ENCODE measurements at regions not wholly inside any gene's neighbourhood (a gene's known extent, or its start where the extent isn't known, plus 50 kb on each side); places are given as distances from the start of the nearest gene placed in this dataset.
"Not testable (repeated sequence)": the region's sequence is repeated elsewhere in the genome, so short reads cannot be mapped to it uniquely, and the experiment has no call there.

DNA sequence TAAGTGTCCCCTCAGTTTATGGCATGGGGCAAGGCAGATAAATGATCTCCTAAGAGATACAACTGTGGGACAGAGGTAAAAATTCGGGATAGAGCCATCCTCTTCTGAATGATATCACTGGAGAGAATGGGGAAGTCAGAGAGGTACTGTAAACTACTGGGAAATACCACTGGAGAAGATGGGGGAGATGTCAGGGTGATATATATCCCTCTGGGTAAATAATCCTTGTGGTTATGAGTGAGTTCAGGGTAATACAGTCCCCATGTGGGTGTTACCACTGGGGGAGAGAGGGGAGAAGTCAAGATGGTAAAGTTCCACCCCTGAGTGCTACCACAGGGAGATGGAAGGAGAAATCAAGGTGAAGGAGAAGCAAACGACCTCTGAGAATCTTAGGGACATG is 63.9 kb upstream of the ZNF81 start (continued):
- TF ChIP-seq, protein P1, sequence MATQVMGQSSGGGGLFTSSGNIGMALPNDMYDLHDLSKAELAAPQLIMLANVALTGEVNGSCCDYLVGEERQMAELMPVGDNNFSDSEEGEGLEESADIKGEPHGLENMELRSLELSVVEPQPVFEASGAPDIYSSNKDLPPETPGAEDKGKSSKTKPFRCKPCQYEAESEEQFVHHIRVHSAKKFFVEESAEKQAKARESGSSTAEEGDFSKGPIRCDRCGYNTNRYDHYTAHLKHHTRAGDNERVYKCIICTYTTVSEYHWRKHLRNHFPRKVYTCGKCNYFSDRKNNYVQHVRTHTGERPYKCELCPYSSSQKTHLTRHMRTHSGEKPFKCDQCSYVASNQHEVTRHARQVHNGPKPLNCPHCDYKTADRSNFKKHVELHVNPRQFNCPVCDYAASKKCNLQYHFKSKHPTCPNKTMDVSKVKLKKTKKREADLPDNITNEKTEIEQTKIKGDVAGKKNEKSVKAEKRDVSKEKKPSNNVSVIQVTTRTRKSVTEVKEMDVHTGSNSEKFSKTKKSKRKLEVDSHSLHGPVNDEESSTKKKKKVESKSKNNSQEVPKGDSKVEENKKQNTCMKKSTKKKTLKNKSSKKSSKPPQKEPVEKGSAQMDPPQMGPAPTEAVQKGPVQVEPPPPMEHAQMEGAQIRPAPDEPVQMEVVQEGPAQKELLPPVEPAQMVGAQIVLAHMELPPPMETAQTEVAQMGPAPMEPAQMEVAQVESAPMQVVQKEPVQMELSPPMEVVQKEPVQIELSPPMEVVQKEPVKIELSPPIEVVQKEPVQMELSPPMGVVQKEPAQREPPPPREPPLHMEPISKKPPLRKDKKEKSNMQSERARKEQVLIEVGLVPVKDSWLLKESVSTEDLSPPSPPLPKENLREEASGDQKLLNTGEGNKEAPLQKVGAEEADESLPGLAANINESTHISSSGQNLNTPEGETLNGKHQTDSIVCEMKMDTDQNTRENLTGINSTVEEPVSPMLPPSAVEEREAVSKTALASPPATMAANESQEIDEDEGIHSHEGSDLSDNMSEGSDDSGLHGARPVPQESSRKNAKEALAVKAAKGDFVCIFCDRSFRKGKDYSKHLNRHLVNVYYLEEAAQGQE (IDR thresholded peaks at IDR 0.05): no peak
- TF ChIP-seq EGR1 (IDR thresholded peaks at IDR 0.05; ENCODE audit: low read depth in 2 of 2) (no peak), SP1 (IDR thresholded peaks at IDR 0.05) (no peak), FOXA1 (IDR thresholded peaks at IDR 0.05) (no peak), NR2F2 (IDR thresholded peaks at IDR 0.05) (no peak)

DNA sequence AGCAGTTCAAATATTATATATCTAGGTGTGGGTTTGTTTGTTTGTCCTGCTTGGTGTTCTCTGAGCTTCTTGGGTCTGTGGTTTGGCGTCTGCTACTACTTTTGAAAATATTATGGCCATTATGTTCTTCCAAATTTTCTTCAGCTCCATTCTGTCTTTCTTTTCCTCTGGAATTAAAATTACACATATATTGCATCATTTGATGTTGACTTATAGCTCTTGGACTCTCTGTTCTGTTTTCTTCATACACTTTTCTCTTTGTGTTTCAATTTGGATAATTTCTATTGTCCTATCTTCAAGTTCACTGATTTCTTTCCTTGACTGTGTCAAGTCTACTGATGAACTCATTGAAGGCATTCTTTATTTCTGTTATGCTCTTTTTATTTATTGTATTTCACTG is 65.2 kb upstream of the ZNF81 start:
- Histone ChIP-seq H3K27me3 (ENCODE audit: control insufficient read depth in 4 of 4, insufficient read depth in 4 of 4, low read length in 3 of 4) (no peaks in the 10 kb centered on the region), H3K4me1 (ENCODE audit: control insufficient read depth in 4 of 4, insufficient read depth in 4 of 4, low read length in 3 of 4) (no peaks in the 10 kb centered on the region), H3K9ac (ENCODE audit: low read depth in 1 of 2, low read length in 2 of 2) (no peak overlapping the region), H3K4me3 (ENCODE audit: low read depth in 1 of 3, low read length in 3 of 3) (no peak overlapping the region), H3K36me3 (ENCODE audit: control insufficient read depth in 4 of 4, insufficient read depth in 3 of 4, low read depth in 1 of 4, low read length in 3 of 4) (no peaks in the 10 kb centered on the region), H3K27ac (ENCODE audit: low read depth in 1 of 2, low read length in 2 of 2) (no peak overlapping the region), H3K9me3 (ENCODE audit: control insufficient read depth in 4 of 4, low read length in 3 of 4) (peaks cover 0 to under 1% (median under 1%) of the 10 kb centered on the region in 4 donors)
- no peak for DNase-seq (ENCODE audit: low spot score)
- WGBS: 66% methylated on average over 1 of the region's 1 CpG
- TF ChIP-seq, protein P2, sequence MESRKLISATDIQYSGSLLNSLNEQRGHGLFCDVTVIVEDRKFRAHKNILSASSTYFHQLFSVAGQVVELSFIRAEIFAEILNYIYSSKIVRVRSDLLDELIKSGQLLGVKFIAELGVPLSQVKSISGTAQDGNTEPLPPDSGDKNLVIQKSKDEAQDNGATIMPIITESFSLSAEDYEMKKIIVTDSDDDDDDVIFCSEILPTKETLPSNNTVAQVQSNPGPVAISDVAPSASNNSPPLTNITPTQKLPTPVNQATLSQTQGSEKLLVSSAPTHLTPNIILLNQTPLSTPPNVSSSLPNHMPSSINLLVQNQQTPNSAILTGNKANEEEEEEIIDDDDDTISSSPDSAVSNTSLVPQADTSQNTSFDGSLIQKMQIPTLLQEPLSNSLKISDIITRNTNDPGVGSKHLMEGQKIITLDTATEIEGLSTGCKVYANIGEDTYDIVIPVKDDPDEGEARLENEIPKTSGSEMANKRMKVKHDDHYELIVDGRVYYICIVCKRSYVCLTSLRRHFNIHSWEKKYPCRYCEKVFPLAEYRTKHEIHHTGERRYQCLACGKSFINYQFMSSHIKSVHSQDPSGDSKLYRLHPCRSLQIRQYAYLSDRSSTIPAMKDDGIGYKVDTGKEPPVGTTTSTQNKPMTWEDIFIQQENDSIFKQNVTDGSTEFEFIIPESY (IDR thresholded peaks at IDR 0.05): no peak
- TF ChIP-seq RXRA (IDR thresholded peaks at IDR 0.05): no peak
- TF ChIP-seq, protein P3, sequence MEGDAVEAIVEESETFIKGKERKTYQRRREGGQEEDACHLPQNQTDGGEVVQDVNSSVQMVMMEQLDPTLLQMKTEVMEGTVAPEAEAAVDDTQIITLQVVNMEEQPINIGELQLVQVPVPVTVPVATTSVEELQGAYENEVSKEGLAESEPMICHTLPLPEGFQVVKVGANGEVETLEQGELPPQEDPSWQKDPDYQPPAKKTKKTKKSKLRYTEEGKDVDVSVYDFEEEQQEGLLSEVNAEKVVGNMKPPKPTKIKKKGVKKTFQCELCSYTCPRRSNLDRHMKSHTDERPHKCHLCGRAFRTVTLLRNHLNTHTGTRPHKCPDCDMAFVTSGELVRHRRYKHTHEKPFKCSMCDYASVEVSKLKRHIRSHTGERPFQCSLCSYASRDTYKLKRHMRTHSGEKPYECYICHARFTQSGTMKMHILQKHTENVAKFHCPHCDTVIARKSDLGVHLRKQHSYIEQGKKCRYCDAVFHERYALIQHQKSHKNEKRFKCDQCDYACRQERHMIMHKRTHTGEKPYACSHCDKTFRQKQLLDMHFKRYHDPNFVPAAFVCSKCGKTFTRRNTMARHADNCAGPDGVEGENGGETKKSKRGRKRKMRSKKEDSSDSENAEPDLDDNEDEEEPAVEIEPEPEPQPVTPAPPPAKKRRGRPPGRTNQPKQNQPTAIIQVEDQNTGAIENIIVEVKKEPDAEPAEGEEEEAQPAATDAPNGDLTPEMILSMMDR (IDR thresholded peaks at IDR 0.05; ENCODE audit: low read depth, low read length, missing input control): no peak
- TF ChIP-seq, protein P4, sequence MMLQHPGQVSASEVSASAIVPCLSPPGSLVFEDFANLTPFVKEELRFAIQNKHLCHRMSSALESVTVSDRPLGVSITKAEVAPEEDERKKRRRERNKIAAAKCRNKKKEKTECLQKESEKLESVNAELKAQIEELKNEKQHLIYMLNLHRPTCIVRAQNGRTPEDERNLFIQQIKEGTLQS (IDR thresholded peaks at IDR 0.05): no peak
- no peak for TF ChIP-seq SP1 (IDR thresholded peaks at IDR 0.05)
- no peak for TF ChIP-seq NR2F2 (IDR thresholded peaks at IDR 0.05)
- no peak for TF ChIP-seq FOXA1 (IDR thresholded peaks at IDR 0.05)
- no peak for TF ChIP-seq RAD21 (IDR thresholded peaks at IDR 0.05)
- TF ChIP-seq, protein P1 (IDR thresholded peaks at IDR 0.05): no peak
- TF ChIP-seq JUND (IDR thresholded peaks at IDR 0.05): no peak
- TF ChIP-seq HNF4A (conservative IDR thresholded peaks at IDR 0.05): no peak
- no peak for TF ChIP-seq FOXA2 (IDR thresholded peaks at IDR 0.05)
- no peak for TF ChIP-seq EGR1 (IDR thresholded peaks at IDR 0.05; ENCODE audit: low read depth in 2 of 2)
- TF ChIP-seq HNF4G (IDR thresholded peaks at IDR 0.05): no peak
- TF ChIP-seq TAF1 (conservative IDR thresholded peaks at IDR 0.05): no peak
- TF ChIP-seq GABPA (IDR thresholded peaks at IDR 0.05 in 1 of 2, conservative IDR thresholded peaks at IDR 0.05 in 1 of 2): no peak
- TF ChIP-seq, protein P5, sequence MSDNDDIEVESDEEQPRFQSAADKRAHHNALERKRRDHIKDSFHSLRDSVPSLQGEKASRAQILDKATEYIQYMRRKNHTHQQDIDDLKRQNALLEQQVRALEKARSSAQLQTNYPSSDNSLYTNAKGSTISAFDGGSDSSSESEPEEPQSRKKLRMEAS (IDR thresholded peaks at IDR 0.05): no peak
- TF ChIP-seq YY1 (IDR thresholded peaks at IDR 0.05): no peak

DNA sequence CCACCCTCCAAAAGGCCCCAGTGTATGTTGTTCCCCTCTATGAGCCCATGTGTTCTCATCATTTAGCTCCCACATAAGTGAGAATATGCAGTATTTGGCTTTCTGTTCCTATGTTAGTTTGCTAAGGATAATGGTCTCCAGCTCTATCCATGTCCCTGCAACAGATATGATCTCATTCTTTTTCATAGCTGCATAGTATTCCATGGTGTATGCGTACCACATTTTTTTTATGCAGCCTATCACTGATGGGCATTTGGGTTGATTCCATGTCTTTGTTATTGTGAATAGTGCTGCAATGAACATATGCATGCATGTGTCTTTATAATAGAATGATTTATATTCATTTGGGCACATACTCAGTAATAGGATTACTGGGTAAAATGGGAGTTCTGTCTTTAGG is 73.9 kb upstream of the ZNF81 start:
- not testable (repeated sequence) for H3K27me3 ChIP-seq (ENCODE audit: control insufficient read depth in 4 of 4, insufficient read depth in 4 of 4, low read length in 3 of 4); H3K9ac ChIP-seq (ENCODE audit: low read depth in 1 of 2, low read length in 2 of 2); H3K4me1 ChIP-seq (ENCODE audit: control insufficient read depth in 4 of 4, insufficient read depth in 4 of 4, low read length in 3 of 4); H3K36me3 ChIP-seq (ENCODE audit: control insufficient read depth in 4 of 4, insufficient read depth in 3 of 4, low read depth in 1 of 4, low read length in 3 of 4); H3K4me3 ChIP-seq (ENCODE audit: low read depth in 1 of 3, low read length in 3 of 3); H3K27ac ChIP-seq (ENCODE audit: low read depth in 1 of 2, low read length in 2 of 2); H3K9me3 ChIP-seq (ENCODE audit: control insufficient read depth in 4 of 4, low read length in 3 of 4); DNase-seq (ENCODE audit: low spot score)
- 87% methylated on average over 1 of the region's 1 CpG for WGBS
